ENCODE measurements at regions not wholly inside any gene's neighbourhood (a gene's known extent, or its start where the extent isn't known, plus 50 kb on each side); places are given as distances from the start of the nearest gene placed in this dataset.

GRCh38 chr1:234707641-234708040, 97.7 kb upstream of the IRF2BP2 start:
- no peak for TF ChIP-seq TAF1 (IDR thresholded peaks at IDR 0.05; ENCODE audit: low read depth)
- TF ChIP-seq, protein P1, sequence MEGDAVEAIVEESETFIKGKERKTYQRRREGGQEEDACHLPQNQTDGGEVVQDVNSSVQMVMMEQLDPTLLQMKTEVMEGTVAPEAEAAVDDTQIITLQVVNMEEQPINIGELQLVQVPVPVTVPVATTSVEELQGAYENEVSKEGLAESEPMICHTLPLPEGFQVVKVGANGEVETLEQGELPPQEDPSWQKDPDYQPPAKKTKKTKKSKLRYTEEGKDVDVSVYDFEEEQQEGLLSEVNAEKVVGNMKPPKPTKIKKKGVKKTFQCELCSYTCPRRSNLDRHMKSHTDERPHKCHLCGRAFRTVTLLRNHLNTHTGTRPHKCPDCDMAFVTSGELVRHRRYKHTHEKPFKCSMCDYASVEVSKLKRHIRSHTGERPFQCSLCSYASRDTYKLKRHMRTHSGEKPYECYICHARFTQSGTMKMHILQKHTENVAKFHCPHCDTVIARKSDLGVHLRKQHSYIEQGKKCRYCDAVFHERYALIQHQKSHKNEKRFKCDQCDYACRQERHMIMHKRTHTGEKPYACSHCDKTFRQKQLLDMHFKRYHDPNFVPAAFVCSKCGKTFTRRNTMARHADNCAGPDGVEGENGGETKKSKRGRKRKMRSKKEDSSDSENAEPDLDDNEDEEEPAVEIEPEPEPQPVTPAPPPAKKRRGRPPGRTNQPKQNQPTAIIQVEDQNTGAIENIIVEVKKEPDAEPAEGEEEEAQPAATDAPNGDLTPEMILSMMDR (IDR thresholded peaks at IDR 0.05; ENCODE audit: poor library complexity, severe bottlenecking) = no peak
- no peak for TF ChIP-seq EP300 (conservative IDR thresholded peaks at IDR 0.05; ENCODE audit: poor library complexity, severe bottlenecking)
- TF ChIP-seq EZH2 (IDR thresholded peaks at IDR 0.05; ENCODE audit: borderline replicate concordance, insufficient read depth, low read length, poor library complexity, severe bottlenecking) = no peak

All from neural cell (in vitro differentiated cells).